BJ (cell line): ENCODE measurements at regions not wholly inside any gene's neighbourhood (a gene's known extent, or its start where the extent isn't known, plus 50 kb on each side); places are given as distances from the start of the nearest gene placed in this dataset.

Experiments
- CTCF ChIA-PET: fragments of 350-600 bp; formaldehyde crosslinking; extraction: SDS; loops from one replicate; lab custom pipeline; 2021; ENCODE audit warnings: antibody characterized with exemption, inconsistent platforms; lab: Yijun Ruan, JAX
- POLR2A ChIA-PET: fragments of 300-600 bp; sonication (Branson Sonifier 250); formaldehyde crosslinking; extraction: SDS; loops from one replicate; lab custom pipeline; 2021; ENCODE audit warnings: antibody characterized with exemption; lab: Charles Lee
- DNase-seq: peaks from one replicate; pipeline ENCODE4 v3.0.0-alpha.2; 2011; ENCODE audit warnings: low read depth
- H3K27me3 ChIP-seq: 2 replicates; pipeline ENCODE4 v1.6.0; 2011; ENCODE audit warnings: low read length; ENCODE audit not compliant: control insufficient read depth, insufficient read depth
- H3K36me3 ChIP-seq: 2 replicates; pipeline ENCODE4 v1.5.1; 2011; ENCODE audit warnings: low read length; ENCODE audit not compliant: control insufficient read depth, insufficient read depth
- H3K4me3 ChIP-seq: 2 replicates; pipeline ENCODE4 v1.5.1; 2011; ENCODE audit warnings: low read depth, mild to moderate bottlenecking, control low read depth, low read length
- TF ChIP-seq, protein P1 (sequence below): IDR thresholded peaks from 2 replicates; pipeline ENCODE4 v1.5.1; 2011; ENCODE audit warnings: low read depth, mild to moderate bottlenecking, control low read depth, inconsistent platforms, low read length, moderate library complexity; ENCODE audit not compliant: insufficient read depth

- peaks cover 5% of the 10 kb centered on the region; the same call in 1 of the 2 replicates for H3K27me3 ChIP-seq
- DNase-seq, result no peak
- TF ChIP-seq, protein P1, sequence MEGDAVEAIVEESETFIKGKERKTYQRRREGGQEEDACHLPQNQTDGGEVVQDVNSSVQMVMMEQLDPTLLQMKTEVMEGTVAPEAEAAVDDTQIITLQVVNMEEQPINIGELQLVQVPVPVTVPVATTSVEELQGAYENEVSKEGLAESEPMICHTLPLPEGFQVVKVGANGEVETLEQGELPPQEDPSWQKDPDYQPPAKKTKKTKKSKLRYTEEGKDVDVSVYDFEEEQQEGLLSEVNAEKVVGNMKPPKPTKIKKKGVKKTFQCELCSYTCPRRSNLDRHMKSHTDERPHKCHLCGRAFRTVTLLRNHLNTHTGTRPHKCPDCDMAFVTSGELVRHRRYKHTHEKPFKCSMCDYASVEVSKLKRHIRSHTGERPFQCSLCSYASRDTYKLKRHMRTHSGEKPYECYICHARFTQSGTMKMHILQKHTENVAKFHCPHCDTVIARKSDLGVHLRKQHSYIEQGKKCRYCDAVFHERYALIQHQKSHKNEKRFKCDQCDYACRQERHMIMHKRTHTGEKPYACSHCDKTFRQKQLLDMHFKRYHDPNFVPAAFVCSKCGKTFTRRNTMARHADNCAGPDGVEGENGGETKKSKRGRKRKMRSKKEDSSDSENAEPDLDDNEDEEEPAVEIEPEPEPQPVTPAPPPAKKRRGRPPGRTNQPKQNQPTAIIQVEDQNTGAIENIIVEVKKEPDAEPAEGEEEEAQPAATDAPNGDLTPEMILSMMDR, result no peak
- CTCF ChIA-PET, result no interaction called here
- POLR2A ChIA-PET, result no interaction called here
- no peaks in the 10 kb centered on the region for H3K36me3 ChIP-seq
- H3K4me3 ChIP-seq, result no peak overlapping the region
Measured at GRCh38 chr7:27412164-27412563, 169.6 kb downstream of the EVX1 start.

DNA sequence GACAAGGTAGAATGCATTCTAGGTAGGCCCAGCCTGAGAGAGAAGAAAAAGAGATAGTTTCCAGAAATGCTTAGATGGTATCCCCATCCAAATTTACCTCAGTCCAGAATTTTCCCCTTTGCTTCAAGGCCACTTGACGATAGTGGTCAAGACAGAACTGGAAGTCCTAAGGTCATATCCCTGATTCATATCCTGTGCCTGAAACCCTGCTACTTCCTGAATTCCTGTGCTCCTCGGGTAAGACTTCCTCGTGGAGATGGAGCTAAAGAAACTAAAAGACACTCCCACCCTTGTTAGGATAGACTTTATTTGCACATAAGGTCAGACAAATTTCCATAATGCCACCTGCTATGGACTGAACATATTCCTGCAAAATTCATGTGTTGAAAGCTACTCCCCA is 175.9 kb downstream of the EVX1 start:
- H3K27me3 ChIP-seq, result peaks cover 2% of the 10 kb centered on the region; the same call in 1 of the 2 replicates
- TF ChIP-seq, protein P1, result no peak
- ChIA-PET CTCF (interaction anchor here (0.8 kb wide), 1 partner anchor 19 kb away, joined by 3 read pairs; no protein-coding TSS in a partner anchor), POLR2A (no interaction called here)
- no peaks in the 10 kb centered on the region for H3K36me3 ChIP-seq
- H3K4me3 ChIP-seq, result no peak overlapping the region
- DNase-seq, result no peak

- POLR2A ChIA-PET, result no interaction called here
- Histone ChIP-seq H3K4me3 (no peak overlapping the region), H3K36me3 (no peaks in the 10 kb centered on the region), H3K27me3 (peaks cover 2% of the 10 kb centered on the region; the same call in 1 of the 2 replicates)
- TF ChIP-seq, protein P1, result no peak
- CTCF ChIA-PET, result no interaction called here
- no peak for DNase-seq
Measured at GRCh38 chr7:27419581-27420177, 177.1 kb downstream of the EVX1 start.

DNA sequence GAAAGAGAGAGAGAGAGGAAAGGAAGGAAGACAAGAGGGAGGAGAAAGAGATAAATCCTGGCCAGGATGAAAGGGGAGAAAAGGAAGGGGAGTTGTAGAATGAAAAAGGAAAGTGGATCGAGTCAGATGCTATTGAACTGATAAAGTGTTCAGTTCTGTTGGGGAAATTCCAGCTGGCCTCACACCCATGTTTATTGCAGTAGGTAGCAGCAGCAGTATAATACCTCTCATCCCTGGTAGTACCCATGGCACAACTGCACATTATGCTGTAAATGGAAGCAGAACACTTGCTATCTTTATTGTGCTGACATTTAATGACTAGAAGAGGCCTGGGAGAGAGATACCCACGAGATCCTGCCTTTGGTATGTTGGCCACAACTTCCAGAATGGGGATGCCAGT is 178.1 kb downstream of the EVX1 start:
- no peak overlapping the region for H3K4me3 ChIP-seq
- no peaks in the 10 kb centered on the region; the same call in 1 of the 2 replicates for H3K27me3 ChIP-seq
- no peaks in the 10 kb centered on the region for H3K36me3 ChIP-seq
- DNase-seq, result no peak
- CTCF ChIA-PET, result no interaction called here
- POLR2A ChIA-PET, result no interaction called here
- TF ChIP-seq, protein P1, result no peak

DNA sequence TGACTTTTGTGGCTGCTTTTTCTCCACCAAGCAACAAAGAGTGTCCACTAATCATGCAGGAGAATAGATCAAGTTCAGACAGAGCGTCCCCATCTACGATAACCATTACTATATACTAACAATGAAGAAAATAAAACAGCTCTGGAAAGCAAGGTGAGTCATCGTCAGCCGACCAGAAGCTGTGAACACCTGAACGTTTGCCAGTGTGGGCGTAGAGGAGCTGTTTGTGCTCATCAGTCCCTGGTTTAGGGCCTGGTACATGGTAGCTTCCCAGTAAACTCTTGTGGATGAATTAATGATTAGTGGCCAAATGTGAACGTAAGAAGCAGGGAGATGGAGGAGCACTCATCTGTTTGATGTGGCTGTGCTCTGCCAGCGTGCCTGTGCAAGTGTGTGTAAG is 180.7 kb downstream of the EVX1 start:
- H3K27me3 ChIP-seq, result peaks cover 1% of the 10 kb centered on the region; the same call in 1 of the 2 replicates
- no peak for DNase-seq
- TF ChIP-seq, protein P1, result no peak
- no peaks in the 10 kb centered on the region for H3K36me3 ChIP-seq
- ChIA-PET POLR2A (no interaction called here), CTCF (no interaction called here)
- no peak overlapping the region for H3K4me3 ChIP-seq
